HL-60 (cell line): ENCODE measurements at regions not wholly inside any gene's neighbourhood (a gene's known extent, or its start where the extent isn't known, plus 50 kb on each side); places are given as distances from the start of the nearest gene placed in this dataset.

Source experiments
- GABPA ChIP-seq: IDR thresholded peaks from 2 replicates; pipeline ENCODE4 v1.6.1; 2012; ENCODE audit warnings: low read depth
- POLR2AphosphoS5 ChIP-seq: IDR thresholded peaks from 2 replicates; pipeline ENCODE4 v1.6.1; 2012; ENCODE audit warnings: low read depth
- REST ChIP-seq: IDR thresholded peaks from 2 replicates; pipeline ENCODE4 v1.6.1; 2012; ENCODE audit warnings: low read depth; ENCODE audit not compliant: insufficient replicate concordance
- SPI1 ChIP-seq: IDR thresholded peaks from 2 replicates; pipeline ENCODE4 v1.6.1; 2012; ENCODE audit warnings: low read depth, mild to moderate bottlenecking, borderline replicate concordance
- TF ChIP-seq, protein P1 (sequence below): IDR thresholded peaks from one replicate; pipeline ENCODE4 v1.5.1; 2011; ENCODE audit warnings: low read length, control low read depth, inconsistent platforms; ENCODE audit not compliant: insufficient read depth

- TF ChIP-seq, protein P1, sequence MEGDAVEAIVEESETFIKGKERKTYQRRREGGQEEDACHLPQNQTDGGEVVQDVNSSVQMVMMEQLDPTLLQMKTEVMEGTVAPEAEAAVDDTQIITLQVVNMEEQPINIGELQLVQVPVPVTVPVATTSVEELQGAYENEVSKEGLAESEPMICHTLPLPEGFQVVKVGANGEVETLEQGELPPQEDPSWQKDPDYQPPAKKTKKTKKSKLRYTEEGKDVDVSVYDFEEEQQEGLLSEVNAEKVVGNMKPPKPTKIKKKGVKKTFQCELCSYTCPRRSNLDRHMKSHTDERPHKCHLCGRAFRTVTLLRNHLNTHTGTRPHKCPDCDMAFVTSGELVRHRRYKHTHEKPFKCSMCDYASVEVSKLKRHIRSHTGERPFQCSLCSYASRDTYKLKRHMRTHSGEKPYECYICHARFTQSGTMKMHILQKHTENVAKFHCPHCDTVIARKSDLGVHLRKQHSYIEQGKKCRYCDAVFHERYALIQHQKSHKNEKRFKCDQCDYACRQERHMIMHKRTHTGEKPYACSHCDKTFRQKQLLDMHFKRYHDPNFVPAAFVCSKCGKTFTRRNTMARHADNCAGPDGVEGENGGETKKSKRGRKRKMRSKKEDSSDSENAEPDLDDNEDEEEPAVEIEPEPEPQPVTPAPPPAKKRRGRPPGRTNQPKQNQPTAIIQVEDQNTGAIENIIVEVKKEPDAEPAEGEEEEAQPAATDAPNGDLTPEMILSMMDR: no peak
- TF ChIP-seq POLR2AphosphoS5 (no peak), REST (no peak), SPI1 (no peak), GABPA (no peak)
Measured at GRCh38 chr13:106400289-106400688, 135.2 kb downstream of the EFNB2 start.
